Esophagus muscularis mucosa (tissue), 4 donors: ENCODE measurements at regions not wholly inside any gene's neighbourhood (a gene's known extent, or its start where the extent isn't known, plus 50 kb on each side); places are given as distances from the start of the nearest gene placed in this dataset.
A peak's percentile ranks its signal among the peaks of the same experiment; 100 is the strongest.

ENCODE experiments used
- DNase-seq: peaks from one replicate; pipeline ENCODE4 v3.0.0-alpha.2; 2017; ENCODE audit errors: extremely low spot score
- H3K27ac ChIP-seq, 4 donors: fragments of 200-600 bp; sonication (generic); replicated peaks in 1 of 4; 1 replicate in 3 of 4; 2 replicates in 1 of 4; pipeline ENCODE4 v1.5.1; 2016 to 2019; ENCODE audit warnings: mild to moderate bottlenecking in 1 of 4
- H3K27me3 ChIP-seq, 4 donors: fragments of 200-600 bp; sonication (generic); one replicate each; pipeline versions ENCODE4 v1.5.1 to v1.6.0; 2016 to 2019
- H3K36me3 ChIP-seq, 4 donors: fragments of 200-600 bp; sonication (generic); one replicate each; pipeline ENCODE4 v1.5.1; 2016 to 2019
- H3K4me1 ChIP-seq, 4 donors: fragments of 200-600 bp; sonication (generic); one replicate each; pipeline ENCODE4 v1.5.1; 2016 to 2019
- H3K4me3 ChIP-seq, 4 donors: fragments of 200-600 bp; sonication (generic); 1 replicate in 2 of 4; 2 replicates in 2 of 4; pipeline ENCODE4 v1.5.1; 2016 to 2019; ENCODE audit warnings: mild to moderate bottlenecking in 4 of 4, moderate library complexity in 1 of 4
- H3K9me3 ChIP-seq, 4 donors: fragments of 200-600 bp; sonication (generic); 1 replicate in 3 of 4; 2 replicates in 1 of 4; pipeline ENCODE4 v1.5.1; 2016 to 2019
- CTCF ChIP-seq, 3 experiments: fragments of 200-600 bp in 2 of 3; fragments of 450-650 bp in 1 of 3; sonication (generic) in 2 of 3; IDR thresholded peaks; one replicate each; pipeline ENCODE4 v1.5.1; 2017 to 2019; ENCODE audit warnings: antibody characterized with exemption in 3 of 3, mild to moderate bottlenecking in 2 of 3, moderate library complexity in 1 of 3
- EP300 ChIP-seq: sonication (generic); formaldehyde crosslinking; IDR thresholded peaks from one replicate; pipeline ENCODE4 v1.6.1; 2017; ENCODE audit warnings: antibody characterized with exemption
- POLR2A ChIP-seq: fragments of 450-650 bp; IDR thresholded peaks from one replicate; pipeline ENCODE4 v1.6.1; 2017; ENCODE audit warnings: antibody characterized with exemption, moderate library complexity, mild to moderate bottlenecking, low read depth
- POLR2AphosphoS5 ChIP-seq, 2 donors: sonication (generic); formaldehyde crosslinking; IDR thresholded peaks; one replicate each; pipeline ENCODE4 v1.6.1; 2017; ENCODE audit warnings: antibody characterized with exemption in 2 of 2
- WGBS: methylation state at CpG from one replicate; pipeline ENCODE4 v1.1.5; 2018; 5-methylcytosine and 5-hydroxymethylcytosine counted together
- intact Hi-C: fragments of 100-400 bp; cut with DNase I; formaldehyde crosslinking; loops from one replicate; pipeline ENCODE4 v1.15.1; 2023

DNA sequence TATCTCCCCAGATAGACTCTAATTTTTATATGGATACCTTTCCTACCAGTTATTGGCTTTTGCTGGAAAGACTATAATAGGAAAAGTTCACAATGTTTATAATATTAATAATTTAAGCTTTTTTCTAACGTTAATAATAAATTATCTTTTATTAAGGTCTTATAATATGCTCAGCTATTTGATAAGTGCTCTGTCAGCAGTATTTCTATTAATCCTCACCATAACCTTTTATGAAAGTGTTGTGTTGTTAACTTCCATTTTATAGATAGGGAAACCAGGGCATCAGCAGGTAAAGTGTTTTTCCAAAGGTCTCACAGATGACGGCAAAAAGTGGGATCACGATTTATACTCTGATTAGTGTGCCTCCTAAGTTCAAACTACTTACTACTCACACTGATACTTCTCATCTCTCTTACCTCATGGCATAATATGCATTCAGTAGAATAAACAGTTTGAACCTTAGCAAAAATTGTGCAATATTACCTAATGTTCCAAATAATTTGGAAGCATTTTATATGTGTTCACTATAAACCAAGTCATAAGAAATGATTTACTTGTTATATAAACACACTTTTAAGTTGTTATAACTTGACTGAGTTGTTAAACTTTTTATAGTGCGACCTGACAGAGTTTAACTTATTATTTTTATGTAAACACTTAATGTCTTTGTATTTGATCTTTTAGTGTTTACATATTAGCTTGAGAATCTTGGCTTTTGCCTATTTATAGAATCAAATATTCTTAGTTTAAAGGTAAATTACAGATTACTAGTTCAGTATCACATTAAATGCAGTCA is 274.9 kb upstream of the DCBLD2 start:
- no peak overlapping the region for H3K4me3 ChIP-seq
- H3K27ac ChIP-seq, result no peak overlapping the region
- DNase-seq, result no peak
- WGBS, result 42% methylated on average over 4 of the region's 4 CpGs
- intact Hi-C loops, result no loop called here
- no peaks in the 10 kb centered on the region for H3K27me3 ChIP-seq
- H3K36me3 ChIP-seq, result no peaks in the 10 kb centered on the region
- TF ChIP-seq POLR2AphosphoS5 (IDR thresholded peaks at IDR 0.05), result no peak
- TF ChIP-seq POLR2A, result no peak
- no peak for TF ChIP-seq CTCF (IDR thresholded peaks at IDR 0.05)
- no peak for TF ChIP-seq EP300
- peaks cover 0 to 18% (median 0%) of the 10 kb centered on the region in 4 donors for H3K4me1 ChIP-seq
- H3K9me3 ChIP-seq, result peaks cover 0 to 5% (median 0%) of the 10 kb centered on the region in 4 donors

DNA sequence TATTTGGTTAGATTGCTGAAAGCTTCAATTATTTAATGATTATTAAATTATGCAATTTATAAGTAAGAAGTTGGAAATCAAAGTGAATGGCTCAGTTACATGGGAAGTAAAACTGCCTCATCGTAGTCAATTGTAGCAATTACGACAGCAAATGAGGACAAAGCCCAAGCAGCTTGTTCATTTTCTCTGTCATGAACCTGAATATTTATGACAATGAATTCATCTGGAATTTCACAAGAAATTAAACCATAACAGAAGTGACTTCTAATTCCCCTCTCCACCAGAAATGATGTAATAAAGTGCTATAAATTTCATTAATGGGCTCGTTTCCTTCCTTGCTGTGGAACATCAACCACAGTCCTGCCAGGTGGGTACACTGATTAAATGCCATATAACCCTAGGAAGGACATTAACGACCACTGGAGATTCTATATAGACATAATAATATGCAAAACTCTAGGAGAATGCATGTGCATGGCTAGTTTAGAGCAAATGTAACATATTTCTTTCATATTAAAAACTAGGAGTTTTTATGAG is 273.8 kb upstream of the DCBLD2 start:
- intact Hi-C loops, result no loop called here
- no peaks in the 10 kb centered on the region for H3K27me3 ChIP-seq
- no peak overlapping the region for H3K27ac ChIP-seq
- no peak overlapping the region for H3K4me3 ChIP-seq
- peaks cover 0 to 5% (median 0%) of the 10 kb centered on the region in 4 donors for H3K9me3 ChIP-seq
- H3K4me1 ChIP-seq, result peaks cover 0 to 18% (median 0%) of the 10 kb centered on the region in 4 donors
- DNase-seq, result no peak
- no peaks in the 10 kb centered on the region for H3K36me3 ChIP-seq
- TF ChIP-seq POLR2A (no peak), CTCF (IDR thresholded peaks at IDR 0.05) (no peak), EP300 (no peak), POLR2AphosphoS5 (IDR thresholded peaks at IDR 0.05) (no peak)
- 65% methylated on average over 4 of the region's 4 CpGs for WGBS

GRCh38 chr3:99172736-99173657 is 271.5 kb upstream of the DCBLD2 start:
- no peaks in the 10 kb centered on the region for H3K27me3 ChIP-seq
- no peak overlapping the region for H3K4me3 ChIP-seq
- peaks cover 0 to 10% (median 0%) of the 10 kb centered on the region in 4 donors for H3K9me3 ChIP-seq
- WGBS, result 53% methylated on average over 5 of the region's 5 CpGs
- TF ChIP-seq POLR2AphosphoS5 (IDR thresholded peaks at IDR 0.05) (no peak), POLR2A (no peak), EP300 (no peak), CTCF (IDR thresholded peaks at IDR 0.05) (peak; percentile 30 to 62 (median 43))
- H3K27ac ChIP-seq, result no peak overlapping the region
- intact Hi-C loops, result no loop called here
- no peaks in the 10 kb centered on the region for H3K36me3 ChIP-seq
- H3K4me1 ChIP-seq, result peaks cover 0 to 18% (median 0%) of the 10 kb centered on the region in 4 donors
- no peak for DNase-seq

DNA sequence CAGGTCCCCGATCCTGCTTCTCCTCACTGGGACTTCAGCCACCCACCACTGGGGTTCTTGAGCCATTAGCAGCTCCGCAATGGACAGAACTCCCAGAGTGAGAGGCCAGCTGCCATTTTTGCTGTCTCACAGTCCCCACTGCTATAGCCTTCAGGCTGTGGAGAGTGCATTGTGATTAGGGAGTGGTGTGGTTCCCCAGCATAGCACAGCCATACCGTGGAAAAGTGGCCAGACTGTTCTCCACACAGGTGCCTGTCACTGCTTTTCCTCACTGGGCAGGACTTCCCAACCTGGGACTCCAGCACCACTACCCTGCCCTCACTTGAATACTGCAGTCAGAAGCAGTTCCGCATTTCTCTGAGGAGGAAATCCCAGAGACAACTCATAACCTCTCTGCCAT is 270.3 kb upstream of the DCBLD2 start:
- DNase-seq, result no peak
- intact Hi-C loops, result no loop called here
- H3K27ac ChIP-seq, result no peak overlapping the region
- WGBS, result 95% methylated on average over 4 of the region's 4 CpGs
- H3K36me3 ChIP-seq, result no peaks in the 10 kb centered on the region
- TF ChIP-seq POLR2AphosphoS5 (IDR thresholded peaks at IDR 0.05), result no peak
- TF ChIP-seq EP300, result no peak
- no peak for TF ChIP-seq POLR2A
- TF ChIP-seq CTCF (IDR thresholded peaks at IDR 0.05), result no peak
- H3K9me3 ChIP-seq, result peaks cover 0 to 10% (median 0%) of the 10 kb centered on the region in 4 donors
- no peak overlapping the region for H3K4me3 ChIP-seq
- H3K27me3 ChIP-seq, result no peaks in the 10 kb centered on the region
- peaks cover 0 to 13% (median 0%) of the 10 kb centered on the region in 4 donors for H3K4me1 ChIP-seq
